AG10803 (cell line): ENCODE measurements at regions not wholly inside any gene's neighbourhood (a gene's known extent, or its start where the extent isn't known, plus 50 kb on each side); places are given as distances from the start of the nearest gene placed in this dataset.

Experiments
- DNase-seq: peaks from one replicate; pipeline ENCODE4 v3.0.0; 2010; ENCODE audit warnings: low read depth
- H3K4me3 ChIP-seq: 2 replicates; pipeline ENCODE4 v1.5.1; 2011; ENCODE audit warnings: mild to moderate bottlenecking, low read length, control low read depth
- CTCF ChIP-seq: conservative IDR thresholded peaks from 2 replicates; pipeline ENCODE4 v1.5.1; 2011; ENCODE audit warnings: mild to moderate bottlenecking, low read length, control low read depth, inconsistent platforms

GRCh38 chr7:130922206-130923112, 188.5 kb upstream of the KLF14 start:
- no peak for TF ChIP-seq CTCF
- H3K4me3 ChIP-seq: no peak overlapping the region
- no peak for DNase-seq

DNA sequence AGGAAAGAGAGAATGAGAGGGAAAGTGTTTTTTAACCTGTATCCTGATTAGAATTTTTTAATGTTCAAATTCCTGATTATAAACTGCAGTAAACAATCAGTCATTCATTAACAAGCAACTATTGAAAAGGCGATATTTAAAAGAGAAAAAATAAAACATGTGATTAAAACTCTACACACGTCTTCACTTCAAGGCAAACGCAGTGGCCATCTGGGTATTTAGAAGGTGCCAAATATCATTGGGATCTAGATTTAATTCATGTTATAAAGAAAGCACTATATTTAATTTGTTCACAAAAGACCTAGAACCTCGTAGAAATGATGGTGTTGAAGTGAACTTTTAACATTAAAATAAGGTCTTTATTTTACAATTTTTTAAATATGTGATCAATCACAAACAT, 189.4 kb upstream of the KLF14 start:
- no peak for TF ChIP-seq CTCF
- DNase-seq: no peak
- no peak overlapping the region for H3K4me3 ChIP-seq

GRCh38 chr7:130923930-130924329, 189.9 kb upstream of the KLF14 start:
- no peak for TF ChIP-seq CTCF

DNA sequence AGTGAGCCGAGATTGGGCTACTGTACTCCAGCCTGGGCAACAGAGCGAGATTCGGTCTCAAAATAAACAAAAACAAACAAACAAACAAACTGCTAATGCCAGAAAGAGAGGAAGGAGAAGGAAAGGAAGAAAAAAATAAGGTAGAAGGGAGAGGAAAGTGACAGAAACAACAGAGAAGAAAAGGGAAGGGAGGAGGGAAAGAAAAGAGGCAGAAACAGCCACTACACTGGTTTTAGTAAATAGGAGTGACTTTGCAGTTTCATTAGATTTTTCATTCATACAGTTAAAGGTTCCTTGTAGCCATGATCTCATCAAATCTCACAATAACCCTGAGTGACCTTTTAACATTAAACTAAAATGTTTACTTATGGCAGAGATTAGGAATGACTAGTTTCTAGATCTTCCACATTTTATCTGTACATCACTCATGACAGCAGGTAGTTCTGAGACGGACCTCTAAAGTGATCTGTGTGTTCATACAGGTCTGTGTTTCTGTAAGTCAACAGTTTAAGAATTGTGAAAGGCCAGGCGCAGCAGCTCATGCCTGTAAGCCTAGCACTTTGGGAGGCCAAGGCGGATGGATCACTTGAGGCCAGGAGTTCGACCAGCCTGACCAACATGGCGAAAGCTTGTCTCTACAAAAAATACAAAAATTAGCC, 191.3 kb upstream of the KLF14 start:
- no peak for DNase-seq
- no peak for TF ChIP-seq CTCF
- H3K4me3 ChIP-seq: no peak overlapping the region

More at GRCh38 chr7:130923930-130924329, 189.9 kb upstream of the KLF14 start:
- no peak overlapping the region for H3K4me3 ChIP-seq
- DNase-seq: no peak

- TF ChIP-seq CTCF: no peak
- no peak for DNase-seq
- no peak overlapping the region for H3K4me3 ChIP-seq
Observed at GRCh38 chr7:130926001-130926691, 192.1 kb upstream of the KLF14 start.

DNA sequence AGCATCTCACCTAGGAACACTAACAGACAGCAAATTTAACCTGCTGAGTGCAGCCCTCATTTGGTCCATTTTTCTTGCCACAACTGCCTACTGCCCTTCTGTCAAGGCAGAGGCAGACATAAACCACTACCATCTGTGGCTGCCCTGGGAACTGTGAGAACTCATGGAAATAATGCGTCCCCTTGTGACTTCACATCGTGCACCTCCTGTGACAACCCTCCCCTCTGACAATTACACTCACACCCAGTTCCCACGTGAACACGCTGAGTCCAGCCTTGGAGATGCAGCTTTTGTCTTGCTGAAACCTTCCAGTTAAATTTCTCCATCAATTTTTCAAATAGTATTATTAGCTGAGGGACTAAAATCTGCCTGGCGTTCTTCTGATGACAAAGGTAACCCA, 193.1 kb upstream of the KLF14 start:
- TF ChIP-seq CTCF: no peak
- no peak overlapping the region for H3K4me3 ChIP-seq
- DNase-seq: no peak
